SU-DHL-6 (cell line): ENCODE measurements at regions not wholly inside any gene's neighbourhood (a gene's known extent, or its start where the extent isn't known, plus 50 kb on each side); places are given as distances from the start of the nearest gene placed in this dataset.

Experiments used
- CTCF ChIP-seq: fragments of 200-600 bp; sonication (generic); IDR thresholded peaks from one replicate; pipeline ENCODE4 v1.5.1; 2017; ENCODE audit warnings: antibody characterized with exemption, mild to moderate bottlenecking, low read length, moderate library complexity; ENCODE audit not compliant: insufficient read depth, poor library complexity, severe bottlenecking
- EZH2phosphoT487 ChIP-seq: fragments of 200-600 bp; sonication (generic), shearing (Covaris generic); conservative IDR thresholded peaks from 2 replicates; pipeline ENCODE4 v1.6.1; 2018; ENCODE audit warnings: mild to moderate bottlenecking, antibody characterized with exemption, low read length, moderate library complexity, mixed read lengths

GRCh38 chr16:54620197-54620596 lies 310.5 kb upstream of the IRX5 start:
- no peak for TF ChIP-seq CTCF
- TF ChIP-seq EZH2phosphoT487 = no peak
